HG03378 (cell line): ENCODE measurements at regions not wholly inside any gene's neighbourhood (a gene's known extent, or its start where the extent isn't known, plus 50 kb on each side); places are given as distances from the start of the nearest gene placed in this dataset.
A peak's percentile ranks its signal among the peaks of the same experiment; 100 is the strongest.

Experiments
- ATAC-seq: cut with Tn5 transposase; IDR thresholded peaks from one replicate; pipeline ENCODE4 v1.9.1; 2021; ENCODE audit warnings: mild to moderate bottlenecking, moderate library complexity; ENCODE audit not compliant: unreplicated experiment

DNA sequence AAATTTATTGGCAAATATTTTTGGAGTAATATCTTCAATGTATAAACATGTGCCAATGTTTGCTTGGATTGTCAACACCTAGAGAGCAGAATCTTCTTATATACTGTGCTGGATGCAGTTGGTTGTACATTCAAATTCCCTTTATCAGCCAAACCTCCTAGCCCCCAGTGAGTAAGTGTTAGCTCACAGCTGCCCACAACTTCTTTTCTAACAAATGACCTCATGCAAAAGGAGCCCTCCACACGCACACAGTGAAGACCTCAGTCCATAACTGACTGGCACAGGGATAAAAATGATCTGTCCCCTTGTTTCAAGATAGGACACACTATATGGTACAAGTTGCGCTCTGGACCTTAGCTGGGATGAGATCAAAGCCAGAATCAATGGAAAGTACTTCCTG, 458.0 kb upstream of the NWD2 start:
- ATAC-seq = no peak

DNA sequence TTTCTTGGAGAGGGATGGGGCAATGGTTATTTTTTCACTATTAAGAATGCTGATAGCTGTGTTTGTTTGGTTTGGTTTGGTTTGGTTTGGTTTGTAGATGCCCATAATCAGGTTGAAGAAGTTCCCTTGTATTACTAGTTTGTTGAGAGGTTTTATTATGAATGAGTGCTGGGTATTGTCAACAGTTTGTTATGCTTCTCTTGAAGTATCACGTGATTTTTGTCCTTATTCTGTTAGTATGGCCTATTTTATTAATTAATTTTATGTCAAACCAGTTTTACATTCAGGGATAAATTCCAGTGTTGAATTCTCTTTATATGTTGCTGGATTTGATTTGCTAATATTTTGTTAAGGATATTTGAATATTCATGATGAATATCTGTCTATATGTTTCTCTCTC, 449.8 kb upstream of the NWD2 start:
- no peak for ATAC-seq

DNA sequence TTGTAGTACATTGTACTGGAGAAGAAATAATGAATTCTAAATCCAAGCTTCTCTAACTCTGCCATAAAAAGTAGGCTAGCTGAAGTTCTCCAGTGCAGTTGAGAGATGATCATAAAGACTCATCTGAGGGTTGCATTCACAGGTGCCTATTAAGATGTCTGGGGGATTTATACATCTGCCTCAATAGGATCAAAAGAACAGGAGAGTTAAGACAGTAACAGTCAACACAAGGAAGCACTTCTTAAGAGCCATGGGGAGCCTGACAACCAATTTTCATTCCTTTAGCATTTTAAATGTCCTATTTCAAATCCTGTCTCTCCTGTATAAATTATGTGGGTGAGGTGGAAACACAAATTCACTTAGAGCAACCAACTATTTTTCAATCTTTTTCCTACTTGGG, 432.4 kb upstream of the NWD2 start:
- ATAC-seq = no peak

DNA sequence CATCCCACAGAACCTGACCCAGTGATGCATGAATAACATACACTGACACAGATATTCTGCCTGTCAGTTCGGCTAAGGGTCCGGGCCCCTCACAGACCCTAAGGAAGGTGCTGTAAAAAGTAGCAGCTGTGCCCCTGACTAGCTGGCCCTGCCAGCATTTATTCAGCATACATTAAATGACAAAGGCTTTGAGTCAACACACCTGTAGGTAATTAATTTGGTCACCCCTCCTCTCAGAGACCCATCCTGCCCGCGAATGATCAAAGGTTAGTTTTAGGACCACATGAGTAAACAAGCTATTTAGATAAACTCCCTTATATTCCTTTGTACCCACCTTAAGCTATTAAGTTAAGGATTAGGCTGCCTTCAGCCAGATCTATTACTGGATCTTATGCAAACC, 429.0 kb upstream of the NWD2 start:
- no peak for ATAC-seq

DNA sequence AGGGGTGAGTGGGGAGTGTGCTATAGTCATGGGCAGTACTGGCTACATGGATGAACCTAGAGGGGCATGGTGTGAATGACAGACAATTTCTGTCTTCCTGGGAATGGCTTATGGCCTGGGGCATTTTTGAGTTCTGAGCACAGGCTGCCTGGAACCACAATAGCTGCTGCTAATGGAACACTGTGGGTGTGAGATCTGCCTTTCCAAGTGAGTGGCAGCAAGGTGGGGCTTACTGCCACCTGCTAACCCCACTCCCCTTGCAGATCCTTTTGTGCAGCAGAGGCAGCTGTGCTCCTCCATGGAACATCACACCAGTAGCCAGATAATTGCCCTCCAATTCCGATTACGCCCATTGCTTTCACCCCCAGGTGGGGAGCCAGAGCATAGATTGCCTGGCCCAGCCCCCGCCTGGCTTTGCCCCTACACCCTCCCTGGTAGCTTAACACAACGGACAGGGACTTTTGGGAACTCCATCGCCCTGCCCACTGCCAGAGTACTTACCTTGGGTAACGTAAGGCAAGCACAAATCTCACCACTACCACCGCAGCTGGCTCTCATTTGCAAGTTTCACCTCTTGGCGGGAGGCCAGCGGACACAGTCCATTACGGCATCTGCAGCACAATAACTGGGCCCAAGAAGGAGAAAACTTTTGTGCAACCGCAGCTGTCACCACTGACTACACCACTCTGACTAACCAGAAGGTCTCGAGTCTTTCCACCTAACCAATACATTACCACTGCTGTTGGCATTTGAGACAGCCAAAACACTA, 421.2 kb upstream of the NWD2 start:
- no peak for ATAC-seq

DNA sequence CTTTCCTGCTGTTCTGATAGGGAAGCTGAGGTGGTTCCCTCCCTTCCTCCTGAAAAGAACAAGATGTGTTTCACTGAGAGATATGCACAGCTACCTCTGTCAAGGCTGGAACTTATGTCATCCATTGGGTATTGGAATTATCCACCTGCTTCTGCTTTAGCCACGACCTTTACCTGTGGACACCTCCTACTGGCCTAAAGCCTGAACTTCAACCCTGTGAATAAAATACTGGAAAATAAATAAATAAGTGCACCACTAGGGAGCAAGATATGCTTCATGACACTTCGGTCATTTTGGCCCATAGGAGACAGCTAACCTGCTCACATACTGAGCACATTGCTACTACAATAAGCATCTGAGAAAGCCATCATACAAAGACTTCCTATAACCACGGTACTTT, 419.9 kb upstream of the NWD2 start:
- ATAC-seq = no peak

DNA sequence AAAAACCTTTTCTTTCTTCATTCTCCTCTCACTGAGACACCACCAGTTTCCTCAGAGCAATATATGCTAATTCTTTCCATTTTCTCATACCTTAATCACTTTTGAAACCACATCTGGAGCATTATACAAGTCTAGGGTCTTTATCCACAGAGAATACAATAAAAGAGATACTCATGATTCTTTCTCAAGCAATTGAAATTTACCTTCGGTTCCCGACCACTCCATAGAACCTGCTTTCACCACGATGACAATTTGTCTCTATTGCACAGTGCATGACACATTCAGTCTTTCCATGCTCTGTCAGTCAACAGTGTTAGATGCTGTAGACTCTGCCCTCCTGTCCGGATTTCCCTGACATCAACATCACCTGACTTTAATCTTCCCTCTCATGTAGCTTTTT, 409.3 kb upstream of the NWD2 start:
- ATAC-seq = no peak

DNA sequence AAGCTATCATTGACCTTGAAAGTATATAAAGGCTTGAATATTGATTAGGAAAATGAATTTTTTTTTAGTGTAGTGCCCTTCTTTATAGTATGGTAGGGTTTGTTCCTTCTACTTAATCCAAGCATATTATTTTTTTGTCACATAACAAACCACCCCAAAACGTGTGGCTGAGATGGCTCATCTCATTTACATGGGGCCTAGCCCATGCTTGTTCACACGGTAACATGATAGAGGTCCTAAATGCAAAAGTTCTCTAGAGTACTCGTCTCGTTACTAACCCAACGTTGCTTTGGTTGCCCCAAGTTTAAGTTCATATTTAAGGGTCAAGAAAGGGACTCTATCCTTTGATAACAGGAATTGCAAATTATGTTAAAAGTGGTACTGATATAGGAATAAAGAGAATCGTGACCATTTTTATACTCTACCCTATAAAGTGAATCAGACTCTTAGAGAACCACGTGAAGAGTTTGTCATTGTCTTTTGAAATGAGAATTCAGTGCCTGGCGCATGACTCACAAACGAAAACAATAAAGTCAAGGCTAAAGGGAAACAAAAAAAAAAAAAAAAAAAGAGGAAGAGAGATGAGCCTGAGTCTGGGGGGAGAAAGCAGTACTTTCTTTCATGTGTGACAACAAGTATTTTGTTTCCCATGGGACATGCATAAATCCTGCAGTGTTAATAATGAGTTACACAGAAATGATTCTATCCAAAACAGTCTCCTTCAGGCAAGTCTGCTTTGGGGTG, 402.8 kb upstream of the NWD2 start:
- peak; percentile 69 for ATAC-seq

DNA sequence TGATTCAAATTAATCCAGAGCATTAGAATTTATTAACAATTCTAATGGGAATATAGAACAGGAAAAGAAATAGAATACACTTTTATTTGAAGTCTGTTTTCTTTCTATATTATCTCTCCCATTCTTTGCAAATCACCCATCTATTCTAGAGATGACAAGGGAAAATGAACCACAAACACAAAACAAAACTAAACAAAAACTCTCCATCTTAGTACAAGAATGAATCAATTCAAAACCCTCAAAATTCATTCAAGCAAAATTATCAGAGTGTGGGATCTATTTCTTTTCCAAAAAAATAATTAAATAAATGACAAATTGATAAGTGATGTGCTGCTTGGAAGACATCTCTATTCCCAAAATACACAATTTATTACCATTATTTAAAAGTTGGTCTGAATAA, 400.1 kb upstream of the NWD2 start:
- no peak for ATAC-seq

DNA sequence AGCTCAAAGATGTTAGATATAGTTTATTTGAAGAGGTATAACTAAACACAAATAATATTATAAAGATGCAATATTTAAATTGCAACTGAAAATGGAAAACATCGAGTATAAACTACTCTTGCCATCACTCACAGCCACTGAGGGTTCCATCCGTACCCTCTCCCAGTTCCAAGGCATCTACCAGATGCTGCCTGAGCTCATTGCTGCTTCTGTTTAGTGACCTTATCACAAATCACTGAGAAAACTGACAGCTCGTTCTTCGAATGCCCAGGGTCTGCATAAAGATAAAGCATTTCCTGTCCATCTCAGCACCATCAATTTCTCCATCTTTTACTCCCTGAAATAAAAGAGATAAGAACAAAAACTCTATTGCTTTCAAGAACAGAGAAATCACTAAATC, 391.7 kb upstream of the NWD2 start:
- no peak for ATAC-seq

DNA sequence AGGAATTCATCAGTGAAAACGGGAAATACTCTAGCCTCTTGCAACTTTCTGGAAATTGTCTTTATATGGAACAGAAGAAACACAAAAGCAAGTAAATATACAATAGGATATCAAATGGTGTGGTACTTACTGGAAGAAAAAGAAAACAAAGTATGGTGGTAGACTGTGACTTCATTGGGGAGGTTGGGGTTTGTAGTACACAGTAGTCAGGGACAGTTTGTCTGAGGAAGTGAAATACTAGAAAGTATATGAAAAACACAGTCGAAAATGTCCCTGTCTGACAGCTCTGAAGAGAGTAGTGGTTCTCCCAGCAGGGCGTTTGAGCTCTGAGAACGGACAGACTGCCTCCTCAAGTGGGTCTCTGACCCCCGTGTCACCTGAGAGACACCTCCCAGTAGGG, 390.0 kb upstream of the NWD2 start:
- peak; percentile 78 for ATAC-seq

DNA sequence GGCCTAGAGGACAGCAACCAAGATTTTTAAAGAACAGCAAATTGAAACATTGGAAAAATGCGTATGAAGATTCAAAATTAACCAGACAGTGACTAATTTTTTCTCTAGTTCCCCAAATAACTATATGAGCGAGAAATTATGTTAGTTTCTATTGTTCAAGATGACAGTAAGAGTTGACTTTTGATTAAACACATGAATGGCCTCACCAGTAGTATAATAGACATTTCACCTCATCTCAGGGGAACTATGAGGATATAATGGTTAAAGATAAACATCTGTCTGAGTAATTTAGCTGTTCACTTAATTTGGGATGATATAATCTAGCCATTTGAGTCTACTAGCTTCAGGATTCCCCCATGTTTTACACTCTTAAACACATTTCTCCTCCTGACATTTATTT, 380.9 kb upstream of the NWD2 start:
- ATAC-seq = peak; percentile 49

DNA sequence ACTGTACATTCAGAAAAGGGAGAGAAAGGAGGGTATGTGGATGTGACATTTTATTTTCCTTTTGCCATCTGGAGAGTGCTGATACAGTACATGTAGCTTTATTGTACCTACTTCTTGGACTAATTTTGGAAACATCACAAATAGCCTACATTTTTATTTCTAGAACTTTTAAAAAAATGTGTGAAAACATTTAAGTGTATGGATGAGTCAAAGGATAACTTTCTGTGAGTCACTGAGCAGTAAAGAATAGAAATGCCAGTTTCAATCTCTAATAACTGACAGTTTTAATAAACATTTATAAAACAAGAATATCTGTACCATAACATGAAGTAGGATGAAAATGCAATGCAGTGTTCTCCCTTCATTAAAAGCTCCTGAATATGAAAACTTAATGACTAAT, 374.4 kb upstream of the NWD2 start:
- peak; percentile 49 for ATAC-seq

DNA sequence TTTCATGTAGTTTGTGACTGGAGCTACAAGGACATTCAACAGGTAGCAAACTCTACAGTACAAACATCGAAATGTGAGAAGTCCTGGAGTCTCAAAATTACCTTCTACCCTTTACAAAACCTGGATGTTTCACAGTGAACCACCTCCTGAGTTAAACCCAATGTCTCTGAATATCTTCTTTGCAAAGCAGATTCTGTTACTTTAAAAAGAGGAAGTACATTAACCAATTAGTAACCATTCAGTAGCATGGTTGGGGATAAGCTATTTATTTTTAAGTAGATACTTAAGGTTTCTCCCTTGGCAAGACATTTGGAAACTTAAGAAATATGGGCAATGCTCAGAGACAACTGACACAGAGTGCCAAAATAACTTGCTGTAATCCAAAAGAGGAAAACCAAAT, 371.9 kb upstream of the NWD2 start:
- ATAC-seq = peak; percentile 69

DNA sequence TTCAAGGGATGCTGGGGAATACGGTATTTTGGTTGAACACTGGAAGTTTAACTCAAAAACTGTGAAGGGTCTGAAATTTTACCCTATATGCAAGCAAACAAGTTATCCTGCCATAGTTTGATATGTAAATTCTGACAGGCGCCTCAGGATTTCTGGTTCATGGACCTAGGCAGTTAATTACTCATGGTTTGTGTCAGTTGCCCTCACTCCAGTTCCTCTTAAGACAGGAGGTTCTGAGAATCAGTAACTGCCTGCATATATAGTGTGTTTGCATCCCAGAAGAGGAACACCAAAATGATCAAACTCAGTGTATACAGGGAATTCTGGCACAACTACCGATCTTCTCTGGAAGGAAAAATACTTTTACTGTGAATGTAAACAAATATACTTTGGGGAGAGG, 360.4 kb upstream of the NWD2 start:
- ATAC-seq = no peak

DNA sequence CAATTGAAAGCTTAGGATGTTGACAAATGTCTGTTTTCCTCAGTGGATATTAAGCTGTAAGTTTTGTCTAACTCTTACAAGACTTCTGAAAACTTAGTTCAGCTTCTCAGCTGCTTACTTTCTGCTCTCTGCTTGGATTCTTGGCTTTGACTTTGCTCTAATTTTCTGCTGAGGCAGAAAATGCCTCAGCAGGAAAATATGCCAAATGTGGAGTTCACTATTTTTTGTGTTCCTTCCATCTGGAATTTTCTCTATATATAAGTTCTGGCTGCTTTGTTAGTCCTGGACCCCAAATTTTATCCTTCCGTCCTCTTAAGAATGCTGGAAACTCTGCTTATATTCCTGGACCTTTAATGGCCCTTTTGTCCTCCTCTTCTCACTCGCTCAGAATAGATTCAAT, 352.6 kb upstream of the NWD2 start:
- ATAC-seq = no peak

DNA sequence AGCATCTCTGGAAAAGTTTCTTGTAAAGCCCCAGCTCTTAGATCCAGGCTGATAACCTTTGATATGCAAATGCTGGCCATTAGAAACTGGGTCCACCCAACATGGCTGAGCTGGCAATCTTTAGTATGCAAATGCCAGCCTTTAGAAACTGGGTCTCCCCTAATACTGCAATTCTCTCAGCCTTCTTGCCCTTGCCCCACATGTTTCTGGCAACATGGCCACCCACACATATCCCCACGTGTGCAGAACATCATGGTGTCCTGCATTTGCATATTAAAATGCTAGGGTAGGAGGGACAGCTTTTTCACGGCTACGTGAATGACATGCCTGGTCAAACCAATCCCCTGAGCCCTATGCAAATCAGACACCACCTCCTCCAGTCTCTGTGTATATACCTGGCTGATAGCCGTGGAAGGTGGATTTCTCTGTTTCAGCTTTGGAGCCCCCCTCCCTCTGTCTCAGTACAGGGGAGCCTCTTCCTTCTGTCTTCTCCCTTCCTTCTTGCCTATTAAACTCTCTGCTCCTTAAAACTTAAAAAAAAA, 344.0 kb upstream of the NWD2 start:
- no peak for ATAC-seq

DNA sequence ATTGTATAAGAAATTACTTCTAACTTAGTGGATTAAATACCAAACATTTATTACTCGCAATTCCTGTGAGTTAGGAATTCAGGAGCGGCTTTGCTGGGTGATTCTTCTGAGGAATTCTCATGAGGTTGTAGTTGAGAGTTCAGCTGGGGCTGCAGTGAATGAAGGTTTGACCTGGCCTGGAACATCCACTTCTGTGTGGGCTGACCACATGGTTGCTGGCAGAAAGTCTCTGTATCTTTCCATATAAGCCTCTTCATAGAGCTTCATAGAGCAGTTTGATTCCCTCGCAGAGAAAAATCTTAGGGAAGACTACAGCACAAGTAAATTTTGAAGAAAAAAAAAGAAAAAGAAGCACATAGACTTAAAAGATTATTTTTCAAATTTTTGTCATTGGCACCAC, 339.7 kb upstream of the NWD2 start:
- ATAC-seq = no peak

DNA sequence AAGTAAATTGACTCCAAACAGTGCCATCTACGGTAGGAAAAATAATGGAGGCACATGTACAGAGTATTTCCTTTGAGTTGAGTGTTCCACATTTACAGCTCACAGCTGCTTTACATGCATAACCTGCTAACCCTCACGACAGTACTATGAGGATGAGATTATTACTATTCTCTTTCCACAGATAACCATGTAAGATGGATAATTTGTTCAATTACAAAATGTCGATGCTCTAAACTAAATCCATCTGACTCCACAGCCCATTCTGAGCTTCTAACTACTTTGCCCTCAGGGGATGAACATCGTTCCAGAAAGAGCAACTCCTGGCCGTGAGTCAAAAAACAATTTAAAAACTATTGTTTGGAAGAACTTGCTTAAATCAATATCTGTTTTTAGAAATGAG, 330.4 kb upstream of the NWD2 start:
- no peak for ATAC-seq

DNA sequence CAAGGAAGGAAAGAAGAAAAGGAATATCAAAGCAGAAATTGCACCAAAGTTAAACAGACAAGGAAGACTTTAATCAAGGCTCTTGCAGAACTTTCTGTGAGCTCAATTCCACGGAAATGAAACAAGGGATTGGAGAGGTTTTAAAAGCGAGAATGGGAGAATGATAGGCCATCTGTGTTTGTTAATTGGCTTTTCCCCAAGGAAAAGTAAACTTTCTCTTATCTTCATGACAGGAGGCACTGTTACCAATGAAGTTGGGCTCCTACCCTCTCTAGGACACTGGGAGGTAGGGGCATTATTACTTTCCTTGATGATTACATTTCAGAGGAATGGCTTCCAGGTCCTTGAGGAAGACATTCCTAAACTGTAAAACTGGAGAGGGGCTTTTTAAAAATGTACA, 328.8 kb upstream of the NWD2 start:
- ATAC-seq = no peak

DNA sequence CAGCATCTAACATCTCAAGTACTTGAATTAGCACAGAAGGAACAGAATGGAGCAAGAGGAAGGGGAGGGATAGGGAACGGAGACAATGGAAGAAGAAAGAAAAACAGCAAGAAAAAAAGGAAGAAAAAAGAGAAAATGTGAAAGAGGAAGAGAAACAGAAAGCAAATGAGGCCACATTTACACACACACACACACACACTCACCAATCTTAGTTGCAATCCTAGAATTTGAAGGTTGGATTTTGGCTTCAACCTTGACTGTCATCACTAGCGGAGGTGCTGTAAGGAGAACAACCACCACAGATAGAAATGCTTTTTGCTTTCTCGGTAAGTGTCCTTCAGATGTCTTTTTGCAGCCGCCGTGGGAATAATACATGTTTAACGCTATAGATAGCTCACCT, 327.1 kb upstream of the NWD2 start:
- ATAC-seq = no peak

DNA sequence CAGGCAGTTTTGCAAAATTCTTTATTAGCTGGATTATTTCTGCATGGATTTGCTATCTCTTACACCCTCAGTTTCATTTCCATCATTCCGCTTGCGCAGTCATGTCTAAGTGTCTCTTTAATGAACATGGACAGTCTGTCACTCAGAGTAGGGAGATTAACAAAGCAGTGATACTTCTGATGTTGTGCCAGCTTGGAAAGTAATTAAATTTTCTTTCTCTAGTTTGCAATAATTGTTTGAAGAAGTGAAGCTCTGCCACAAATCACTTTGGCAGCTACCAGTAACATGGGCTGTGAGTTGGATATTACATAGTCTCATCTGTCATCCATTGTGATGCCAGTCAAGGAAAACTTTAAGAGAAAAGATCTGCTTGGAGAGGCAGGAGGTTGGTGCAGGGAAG, 324.8 kb upstream of the NWD2 start:
- no peak for ATAC-seq
